Astrocyte of the spinal cord (primary cell): ENCODE measurements at regions not wholly inside any gene's neighbourhood (a gene's known extent, or its start where the extent isn't known, plus 50 kb on each side); places are given as distances from the start of the nearest gene placed in this dataset.

Experiments used
- DNase-seq: peaks from one replicate; pipeline ENCODE4 v3.0.0; 2011; ENCODE audit warnings: low read depth, low spot score
- H3K4me3 ChIP-seq: 2 replicates; pipeline ENCODE4 v1.5.1; 2011; ENCODE audit warnings: low read depth, mild to moderate bottlenecking, low read length, moderate library complexity
- in situ Hi-C: cut with HindIII; loops from 2 replicates; pipeline ENCODE4 v1.10.0; 2017; ENCODE audit warnings: low sequenced_read_pairs
- TF ChIP-seq, protein P1 (sequence below): IDR thresholded peaks from 2 replicates; pipeline ENCODE4 v1.5.1; 2012; ENCODE audit warnings: low read depth, mild to moderate bottlenecking, low read length, inconsistent platforms

DNA sequence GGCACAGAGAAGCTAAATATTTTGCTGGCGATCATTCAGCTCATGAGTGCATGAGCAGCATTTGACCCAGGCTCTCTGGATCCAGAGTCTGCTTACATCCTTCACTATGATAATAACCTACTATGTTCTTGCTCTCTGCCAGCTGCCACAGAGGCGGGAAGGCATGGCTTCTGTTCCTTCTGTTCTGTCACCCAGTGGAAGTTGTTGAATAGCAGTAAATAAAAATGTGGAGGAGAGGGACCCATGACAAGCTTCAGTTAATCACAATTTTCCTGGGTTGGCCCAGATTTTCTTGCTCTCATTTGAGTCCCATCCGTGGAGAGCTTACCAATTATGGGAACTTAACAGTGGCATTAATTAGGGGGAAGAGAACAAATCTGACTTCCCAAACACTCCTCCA lies 250.1 kb upstream of the NOCT start:
- no peak overlapping the region for H3K4me3 ChIP-seq
- in situ Hi-C loops: no loop called here
- no peak for DNase-seq
- TF ChIP-seq, protein P1, sequence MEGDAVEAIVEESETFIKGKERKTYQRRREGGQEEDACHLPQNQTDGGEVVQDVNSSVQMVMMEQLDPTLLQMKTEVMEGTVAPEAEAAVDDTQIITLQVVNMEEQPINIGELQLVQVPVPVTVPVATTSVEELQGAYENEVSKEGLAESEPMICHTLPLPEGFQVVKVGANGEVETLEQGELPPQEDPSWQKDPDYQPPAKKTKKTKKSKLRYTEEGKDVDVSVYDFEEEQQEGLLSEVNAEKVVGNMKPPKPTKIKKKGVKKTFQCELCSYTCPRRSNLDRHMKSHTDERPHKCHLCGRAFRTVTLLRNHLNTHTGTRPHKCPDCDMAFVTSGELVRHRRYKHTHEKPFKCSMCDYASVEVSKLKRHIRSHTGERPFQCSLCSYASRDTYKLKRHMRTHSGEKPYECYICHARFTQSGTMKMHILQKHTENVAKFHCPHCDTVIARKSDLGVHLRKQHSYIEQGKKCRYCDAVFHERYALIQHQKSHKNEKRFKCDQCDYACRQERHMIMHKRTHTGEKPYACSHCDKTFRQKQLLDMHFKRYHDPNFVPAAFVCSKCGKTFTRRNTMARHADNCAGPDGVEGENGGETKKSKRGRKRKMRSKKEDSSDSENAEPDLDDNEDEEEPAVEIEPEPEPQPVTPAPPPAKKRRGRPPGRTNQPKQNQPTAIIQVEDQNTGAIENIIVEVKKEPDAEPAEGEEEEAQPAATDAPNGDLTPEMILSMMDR: no peak

DNA sequence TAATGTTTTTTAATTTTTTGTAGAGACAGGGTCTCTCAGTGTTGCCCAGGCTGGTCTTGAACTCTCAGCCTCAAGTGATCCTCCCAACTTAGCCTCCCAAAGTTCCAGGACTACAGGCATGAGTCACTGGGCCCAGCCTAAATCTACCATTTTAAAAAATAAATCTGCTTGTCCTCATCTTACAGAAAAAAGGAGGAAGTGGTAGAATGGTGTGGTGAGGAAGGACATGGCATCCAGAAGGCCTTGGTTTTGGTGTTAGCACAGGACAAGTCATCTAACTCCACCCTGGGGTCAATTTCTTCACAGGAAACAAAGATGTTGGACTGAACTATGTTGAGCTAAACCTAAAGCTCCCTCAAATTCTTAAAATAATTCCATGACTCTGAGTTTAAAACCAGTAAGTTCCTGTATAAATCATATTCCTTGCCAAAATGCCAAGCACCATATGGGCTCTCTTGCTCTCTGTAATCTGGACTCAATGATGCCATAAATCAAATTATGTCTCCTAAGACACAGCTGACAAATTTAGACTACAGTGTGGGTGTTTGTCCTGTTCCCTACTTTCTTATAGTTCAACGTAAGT lies 253.9 kb upstream of the NOCT start:
- DNase-seq: no peak
- in situ Hi-C loops: no loop called here
- no peak overlapping the region for H3K4me3 ChIP-seq
- TF ChIP-seq, protein P1: no peak

DNA sequence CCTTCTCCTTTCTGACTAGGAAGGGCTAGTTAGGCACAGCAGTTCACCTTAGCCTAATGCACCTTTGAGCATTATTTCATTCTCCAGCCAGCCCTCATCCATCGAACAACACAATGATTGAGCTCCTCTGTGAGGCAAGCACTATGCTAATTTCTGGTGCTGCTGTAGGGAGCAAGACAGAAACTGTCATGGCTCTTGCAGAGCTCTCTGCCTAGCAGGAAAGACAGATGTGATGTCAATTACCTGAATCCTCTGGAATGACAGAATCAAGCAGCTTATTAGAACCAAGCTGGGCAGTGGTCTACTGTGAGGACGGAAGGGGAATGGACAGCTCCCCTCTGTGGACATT lies 256.1 kb upstream of the NOCT start:
- DNase-seq: no peak
- no peak overlapping the region for H3K4me3 ChIP-seq
- in situ Hi-C loops: no loop called here
- TF ChIP-seq, protein P1: no peak

DNA sequence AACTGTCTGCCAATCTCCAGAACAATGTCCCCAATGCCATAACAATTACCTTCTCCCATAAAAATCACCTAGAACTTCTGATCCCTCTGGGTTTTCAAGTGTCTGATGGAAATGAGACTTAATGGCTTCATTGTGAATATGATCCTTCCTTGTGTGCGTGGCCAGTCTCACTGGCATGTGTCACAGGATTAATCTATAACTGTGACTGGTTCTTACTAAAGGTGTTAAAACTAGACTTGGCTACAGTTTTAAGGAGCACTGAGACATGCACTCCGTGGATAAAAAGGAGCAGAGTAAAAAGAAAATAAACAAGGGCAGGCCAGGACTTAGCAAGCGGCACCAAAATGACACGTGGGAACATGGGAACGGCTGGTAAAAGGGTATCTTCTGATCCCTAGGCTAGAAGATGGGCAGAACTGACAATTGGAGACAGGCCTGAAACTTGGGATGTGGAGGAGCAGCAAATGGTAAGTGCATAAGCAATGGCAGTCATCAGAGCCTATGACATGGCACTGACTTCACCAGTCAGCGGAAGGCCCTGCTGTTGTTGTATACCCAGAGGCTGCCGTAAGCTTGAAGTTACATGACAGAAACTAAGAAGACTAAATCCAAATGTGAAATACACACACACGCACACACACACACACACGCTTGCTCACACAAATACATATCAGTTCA lies 256.6 kb upstream of the NOCT start:
- in situ Hi-C loops: no loop called here
- no peak for DNase-seq
- TF ChIP-seq, protein P1: no peak
- no peak overlapping the region for H3K4me3 ChIP-seq

DNA sequence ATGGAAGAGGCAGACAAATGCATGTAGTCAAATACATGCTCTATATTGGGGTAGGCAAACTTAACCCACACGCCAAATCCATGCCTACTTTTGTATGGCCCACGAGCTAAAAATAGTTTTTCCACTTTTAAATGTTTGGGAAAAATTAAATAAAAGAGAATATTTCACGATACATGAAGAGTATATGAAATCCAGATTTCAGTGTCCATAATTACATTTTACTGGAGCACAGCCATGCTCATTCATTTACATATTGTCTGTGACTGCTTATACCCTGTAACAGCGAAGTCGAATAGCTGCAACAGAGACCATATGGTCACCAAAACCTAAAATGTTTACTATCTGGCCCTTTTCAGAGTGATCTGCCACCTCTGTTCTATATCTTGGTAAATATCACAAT lies 257.4 kb upstream of the NOCT start:
- DNase-seq: no peak
- H3K4me3 ChIP-seq: no peak overlapping the region
- in situ Hi-C loops: no loop called here
- TF ChIP-seq, protein P1: no peak

DNA sequence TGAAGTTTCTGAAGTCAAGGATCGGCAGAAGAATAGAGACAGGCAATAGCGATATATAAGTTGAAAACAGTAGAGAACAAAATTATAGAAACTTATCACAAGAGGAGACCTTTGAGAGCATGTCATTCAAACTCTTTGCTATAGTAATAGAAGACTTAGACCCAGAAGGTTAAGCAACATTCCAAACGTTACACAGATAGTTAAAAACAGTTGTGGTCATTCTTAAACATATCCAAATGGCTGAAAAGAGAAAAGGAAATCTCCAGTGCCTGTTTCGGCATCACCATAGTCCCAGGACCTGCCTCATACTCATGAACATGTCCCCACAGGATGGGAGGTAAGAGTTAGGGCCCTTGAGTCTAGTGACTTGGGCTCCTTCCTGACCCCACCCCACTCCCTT lies 258.1 kb upstream of the NOCT start:
- no peak for DNase-seq
- in situ Hi-C loops: no loop called here
- H3K4me3 ChIP-seq: no peak overlapping the region
- TF ChIP-seq, protein P1: no peak
